Ovary (tissue), 7 donors: ENCODE measurements at regions not wholly inside any gene's neighbourhood (a gene's known extent, or its start where the extent isn't known, plus 50 kb on each side); places are given as distances from the start of the nearest gene placed in this dataset.

Experiments used
- DNase-seq, 5 donors: peaks; one replicate each; pipeline ENCODE4 v3.0.0-alpha.2; 2019 to 2020
- H3K27ac ChIP-seq, 2 donors: fragments of 200-600 bp; one replicate each; pipeline versions ENCODE4 v1.5.1 to v1.8.0; 2019 to 2022
- H3K27me3 ChIP-seq: fragments of 200-600 bp; one replicate; pipeline ENCODE4 v1.8.0; 2022
- H3K36me3 ChIP-seq: fragments of 200-600 bp; sonication (generic); one replicate; pipeline ENCODE4 v1.5.1; 2019
- H3K4me1 ChIP-seq: one replicate; pipeline ENCODE4 v1.8.1; 2013; ENCODE audit warnings: mild to moderate bottlenecking, moderate library complexity; ENCODE audit not compliant: insufficient read depth
- H3K4me3 ChIP-seq: fragments of 200-600 bp; sonication (generic); one replicate; pipeline ENCODE4 v1.5.1; 2017
- H3K9me3 ChIP-seq, 2 donors: fragments of 200-600 bp in 1 of 2; sonication (generic) in 1 of 2; one replicate each; pipeline versions ENCODE4 v1.5.1 to v1.8.1; 2013 to 2019; ENCODE audit warnings: mild to moderate bottlenecking in 1 of 2, moderate library complexity in 1 of 2
- EP300 ChIP-seq: sonication (generic); formaldehyde crosslinking; IDR thresholded peaks from one replicate; pipeline ENCODE4 v1.6.1; 2017; ENCODE audit warnings: antibody characterized with exemption
- POLR2A ChIP-seq: fragments of 450-650 bp; IDR thresholded peaks from one replicate; pipeline ENCODE4 v1.6.1; 2017; ENCODE audit warnings: antibody characterized with exemption, mild to moderate bottlenecking, moderate library complexity
- WGBS, 3 donors: extraction: QIAGEN DNeasy Blood & Tissue Kit in 1 of 3; methylation state at CpG; one replicate each; pipeline versions ENCODE4 v1.1.5 to v1.1.7; 2013 to 2017; 5-methylcytosine and 5-hydroxymethylcytosine counted together
- intact Hi-C, 4 donors: fragments of 100-400 bp; cut with DNase I; formaldehyde crosslinking; loops; one replicate each; pipeline versions ENCODE4 v1.11.0 to v1.15.1; 2022 to 2023
- TF ChIP-seq, protein P1 (sequence below), 3 donors: fragments of 450-650 bp in 2 of 3; fragments of 200-600 bp in 1 of 3; IDR thresholded peaks; one replicate each; pipeline versions ENCODE4 v1.5.1 to v1.8.0; 2016 to 2022; ENCODE audit warnings: antibody characterized with exemption in 3 of 3, mild to moderate bottlenecking in 1 of 3
- donor health status: DM: no; HTN: no; CAD: no; lungs with moderate emphysema.
- donor health status: DM: no; HTN: no; CAD: no.
- donor health status: Bipolar disorder and iron deficiency.
- donor health status: DM: no; HTN: no; CAD: no.
- donor health status: DM: yes; HTN: yes; CAD: no.

DNA sequence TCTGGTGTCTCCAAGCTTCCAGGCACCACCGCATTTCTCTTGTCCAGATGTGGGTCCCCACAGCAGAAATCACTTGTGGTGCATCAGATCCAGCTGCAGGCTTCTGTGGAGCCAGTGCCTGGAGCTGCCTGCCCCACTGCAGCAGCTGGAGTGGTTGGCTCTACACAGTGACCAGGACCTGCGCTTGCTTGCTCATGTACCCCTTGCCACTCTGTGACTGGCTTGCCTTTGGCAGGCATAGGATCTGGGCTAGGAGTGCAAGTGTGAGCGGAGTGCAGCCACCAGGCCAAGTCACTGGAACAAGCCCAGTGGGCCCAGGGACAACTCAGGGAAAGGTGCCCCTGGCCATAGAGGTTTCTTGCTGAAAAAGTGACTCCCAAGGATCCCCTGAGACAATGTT is 1400.0 kb upstream of the ALCAM start:
- Histone ChIP-seq H3K4me3 (no peak overlapping the region), H3K9me3 (no peaks in the 10 kb centered on the region), H3K4me1 (no peaks in the 10 kb centered on the region), H3K27ac (no peak overlapping the region), H3K27me3 (no peaks in the 10 kb centered on the region), H3K36me3 (no peaks in the 10 kb centered on the region)
- DNase-seq, result no peak
- TF ChIP-seq POLR2A (no peak), EP300 (no peak)
- TF ChIP-seq, protein P1, sequence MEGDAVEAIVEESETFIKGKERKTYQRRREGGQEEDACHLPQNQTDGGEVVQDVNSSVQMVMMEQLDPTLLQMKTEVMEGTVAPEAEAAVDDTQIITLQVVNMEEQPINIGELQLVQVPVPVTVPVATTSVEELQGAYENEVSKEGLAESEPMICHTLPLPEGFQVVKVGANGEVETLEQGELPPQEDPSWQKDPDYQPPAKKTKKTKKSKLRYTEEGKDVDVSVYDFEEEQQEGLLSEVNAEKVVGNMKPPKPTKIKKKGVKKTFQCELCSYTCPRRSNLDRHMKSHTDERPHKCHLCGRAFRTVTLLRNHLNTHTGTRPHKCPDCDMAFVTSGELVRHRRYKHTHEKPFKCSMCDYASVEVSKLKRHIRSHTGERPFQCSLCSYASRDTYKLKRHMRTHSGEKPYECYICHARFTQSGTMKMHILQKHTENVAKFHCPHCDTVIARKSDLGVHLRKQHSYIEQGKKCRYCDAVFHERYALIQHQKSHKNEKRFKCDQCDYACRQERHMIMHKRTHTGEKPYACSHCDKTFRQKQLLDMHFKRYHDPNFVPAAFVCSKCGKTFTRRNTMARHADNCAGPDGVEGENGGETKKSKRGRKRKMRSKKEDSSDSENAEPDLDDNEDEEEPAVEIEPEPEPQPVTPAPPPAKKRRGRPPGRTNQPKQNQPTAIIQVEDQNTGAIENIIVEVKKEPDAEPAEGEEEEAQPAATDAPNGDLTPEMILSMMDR (IDR thresholded peaks at IDR 0.05), result no peak
- WGBS, 3 donors, result 90 to 95% (median 94%) methylated on average over 3 of the region's 3 CpGs
- intact Hi-C loops, result no loop called here

DNA sequence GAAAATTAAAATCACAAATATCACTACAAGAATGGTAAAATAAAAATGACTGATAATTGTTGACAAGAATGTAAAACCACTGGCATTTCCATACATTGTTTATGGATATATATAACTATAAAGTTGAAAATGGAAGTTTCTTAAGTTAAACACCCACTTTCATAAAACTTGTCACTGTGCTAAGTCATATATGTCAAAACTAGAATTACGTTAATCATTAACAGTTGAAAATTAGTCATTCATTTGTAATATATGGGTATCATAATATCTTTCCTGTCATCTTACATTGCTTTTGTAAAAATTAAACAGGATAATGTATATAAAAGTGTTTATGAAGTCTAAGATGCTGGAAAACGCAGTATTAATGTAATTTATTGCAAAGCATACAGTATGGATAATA is 1398.6 kb upstream of the ALCAM start:
- DNase-seq, result no peak
- WGBS, 3 donors, result 86 to 89% (median 89%) methylated on average over 2 of the region's 2 CpGs
- Histone ChIP-seq H3K9me3 (no peaks in the 10 kb centered on the region), H3K27ac (no peak overlapping the region), H3K4me3 (no peak overlapping the region), H3K27me3 (no peaks in the 10 kb centered on the region), H3K36me3 (no peaks in the 10 kb centered on the region), H3K4me1 (no peaks in the 10 kb centered on the region)
- TF ChIP-seq EP300, result no peak
- TF ChIP-seq, protein P1 (IDR thresholded peaks at IDR 0.05), result no peak
- no peak for TF ChIP-seq POLR2A
- intact Hi-C loops, result no loop called here

DNA sequence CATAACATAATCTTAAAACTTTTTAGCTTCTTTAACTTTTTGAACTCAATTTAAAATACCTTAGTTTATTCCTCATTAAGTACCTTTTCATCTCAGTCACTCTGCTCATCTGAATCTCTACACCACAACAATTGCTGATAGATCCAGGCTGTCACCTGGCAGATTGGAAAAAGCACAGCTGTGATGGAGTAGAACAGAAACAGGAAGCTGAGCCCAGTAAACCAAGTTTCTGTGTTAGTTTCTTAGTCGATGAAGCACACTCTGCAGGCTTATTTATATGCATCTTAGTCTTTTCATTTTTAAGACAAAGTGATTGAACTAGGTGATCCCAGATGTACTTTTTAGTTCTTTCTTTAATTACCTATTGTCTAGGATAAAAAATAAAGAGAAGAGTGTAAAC is 1398.0 kb upstream of the ALCAM start:
- TF ChIP-seq, protein P1 (IDR thresholded peaks at IDR 0.05), result no peak
- TF ChIP-seq EP300, result no peak
- no peak for TF ChIP-seq POLR2A

DNA sequence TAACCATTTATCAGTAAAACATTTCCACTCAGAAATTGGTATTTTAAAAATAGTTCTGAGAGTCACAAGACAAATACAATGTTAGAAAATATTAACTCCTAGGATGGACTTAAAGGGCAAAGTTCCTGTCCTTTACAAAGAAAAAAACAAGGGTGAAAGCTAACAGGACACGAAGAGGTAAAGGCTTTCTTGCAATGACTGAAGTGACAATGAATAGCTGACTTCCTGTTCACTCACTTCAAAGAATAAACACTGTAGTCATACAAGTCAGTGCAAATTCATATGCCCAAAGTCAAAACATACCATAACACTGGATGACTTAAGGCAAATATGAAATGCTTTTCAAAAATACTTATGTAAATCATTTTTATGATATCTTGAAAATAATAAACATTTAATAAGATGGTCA is 1389.8 kb upstream of the ALCAM start:
- H3K4me1 ChIP-seq, result peaks cover 2% of the 10 kb centered on the region
- no peak overlapping the region for H3K27ac ChIP-seq
- no peak overlapping the region for H3K4me3 ChIP-seq
- no peaks in the 10 kb centered on the region for H3K36me3 ChIP-seq
- 44 to 69% (median 56%) methylated on average over 1 of the region's 1 CpG for WGBS, 3 donors
- H3K9me3 ChIP-seq, result no peaks in the 10 kb centered on the region
- intact Hi-C loops, result no loop called here
- H3K27me3 ChIP-seq, result peaks cover 2% of the 10 kb centered on the region
- DNase-seq, result no peak
- TF ChIP-seq, protein P1 (IDR thresholded peaks at IDR 0.05), result no peak
- TF ChIP-seq EP300 (no peak), POLR2A (no peak)

More for the DNA sequence above, 1398.0 kb upstream of the ALCAM start:
- 1 to 22% (median 6%) methylated on average over 1 of the region's 1 CpG for WGBS, 3 donors
- Histone ChIP-seq H3K4me3 (no peak overlapping the region), H3K4me1 (no peaks in the 10 kb centered on the region), H3K9me3 (no peaks in the 10 kb centered on the region), H3K36me3 (no peaks in the 10 kb centered on the region), H3K27me3 (no peaks in the 10 kb centered on the region), H3K27ac (no peak overlapping the region)
- no peak for DNase-seq
- intact Hi-C loops, result no loop called here

DNA sequence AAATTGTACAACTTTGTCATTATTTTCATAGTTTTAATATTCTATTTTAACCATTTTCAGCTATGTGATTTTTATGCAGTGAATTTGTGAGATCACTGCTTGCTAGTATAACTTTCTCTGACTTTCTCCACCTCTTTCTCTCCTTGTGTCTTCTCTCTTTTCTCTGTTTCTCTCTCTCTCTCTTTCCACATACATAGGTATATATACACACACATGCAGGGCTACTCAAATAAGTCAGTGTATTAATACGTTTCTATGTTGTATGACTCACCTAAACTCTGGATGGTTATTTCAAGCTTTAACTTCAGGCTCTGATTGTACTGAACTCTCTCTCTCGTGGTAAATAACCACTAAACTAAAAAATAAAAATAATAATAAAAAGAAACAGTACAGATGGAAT is 1389.3 kb upstream of the ALCAM start:
- 34 to 56% (median 45%) methylated on average over 2 of the region's 2 CpGs for WGBS, 3 donors
- Histone ChIP-seq H3K27me3 (peaks cover 3% of the 10 kb centered on the region), H3K4me3 (no peak overlapping the region), H3K36me3 (no peaks in the 10 kb centered on the region), H3K9me3 (no peaks in the 10 kb centered on the region), H3K4me1 (peaks cover 2% of the 10 kb centered on the region), H3K27ac (no peak overlapping the region)
- intact Hi-C loops, result no loop called here
- TF ChIP-seq EP300, result no peak
- TF ChIP-seq, protein P1 (IDR thresholded peaks at IDR 0.05), result no peak
- TF ChIP-seq POLR2A, result no peak
- DNase-seq, result no peak
